Epithelial cell of esophagus (primary cell): ENCODE measurements at regions not wholly inside any gene's neighbourhood (a gene's known extent, or its start where the extent isn't known, plus 50 kb on each side); places are given as distances from the start of the nearest gene placed in this dataset.
A peak's percentile ranks its signal among the peaks of the same experiment; 100 is the strongest.

Source experiments
- DNase-seq: peaks from one replicate; pipeline ENCODE4 v3.0.0; 2010; ENCODE audit warnings: low read depth
- H3K4me3 ChIP-seq: 2 replicates; pipeline ENCODE4 v1.5.1; 2011; ENCODE audit warnings: mild to moderate bottlenecking, low read length, control low read depth
- CTCF ChIP-seq: IDR thresholded peaks from 2 replicates; pipeline ENCODE4 v1.5.1; 2011; ENCODE audit warnings: low read depth, mild to moderate bottlenecking, low read length, control low read depth, inconsistent platforms; ENCODE audit not compliant: insufficient read depth; ENCODE audit errors: missing control alignments

GRCh38 chr14:42782754-42783153 is 1176.1 kb downstream of the LRFN5 start:
- no peak for TF ChIP-seq CTCF
- no peak for DNase-seq
- no peak overlapping the region for H3K4me3 ChIP-seq

DNA sequence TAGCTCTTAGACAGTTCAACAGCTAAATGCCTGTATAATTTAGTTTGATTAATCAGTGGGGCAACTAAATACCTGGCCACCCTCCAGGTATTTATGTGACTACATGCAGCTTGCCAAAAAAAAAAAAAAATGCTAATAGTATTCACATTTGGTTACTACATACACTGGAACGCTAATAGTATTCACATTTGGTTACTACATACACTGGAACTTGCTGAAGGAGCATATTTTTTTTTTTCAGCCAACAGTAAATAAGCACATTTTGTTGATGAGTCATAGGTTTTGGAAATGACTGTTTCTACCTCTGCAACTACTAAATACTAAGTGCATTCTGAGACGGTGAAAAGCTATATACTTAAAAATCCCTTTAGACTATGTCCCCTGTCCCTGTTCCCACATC is 1172.3 kb downstream of the LRFN5 start:
- TF ChIP-seq CTCF: no peak
- peak; percentile 9 for DNase-seq
- H3K4me3 ChIP-seq: no peak overlapping the region

- no peak for DNase-seq
- no peak overlapping the region for H3K4me3 ChIP-seq
- no peak for TF ChIP-seq CTCF
Observed at GRCh38 chr14:42750771-42751170, 1144.1 kb downstream of the LRFN5 start.

DNA sequence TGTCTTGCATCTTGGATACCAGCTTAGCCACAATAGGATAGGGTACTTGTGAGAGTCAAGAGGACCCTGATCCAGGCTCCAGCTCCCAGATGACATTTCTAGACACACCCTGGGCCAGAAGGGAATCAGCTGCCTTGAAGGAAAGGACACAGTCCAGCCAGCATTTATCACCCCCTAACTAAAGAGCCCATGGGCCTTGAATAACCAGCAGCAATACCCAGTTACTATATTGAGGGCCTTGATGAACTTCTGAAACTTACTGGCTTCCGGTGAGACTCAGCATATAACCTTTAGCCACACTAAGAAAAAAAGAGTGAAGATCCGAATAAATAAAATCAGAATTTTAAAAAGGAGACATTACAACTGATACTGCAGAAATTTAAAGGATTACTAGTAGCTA is 1135.4 kb downstream of the LRFN5 start:
- TF ChIP-seq CTCF: no peak
- H3K4me3 ChIP-seq: no peak overlapping the region

DNA sequence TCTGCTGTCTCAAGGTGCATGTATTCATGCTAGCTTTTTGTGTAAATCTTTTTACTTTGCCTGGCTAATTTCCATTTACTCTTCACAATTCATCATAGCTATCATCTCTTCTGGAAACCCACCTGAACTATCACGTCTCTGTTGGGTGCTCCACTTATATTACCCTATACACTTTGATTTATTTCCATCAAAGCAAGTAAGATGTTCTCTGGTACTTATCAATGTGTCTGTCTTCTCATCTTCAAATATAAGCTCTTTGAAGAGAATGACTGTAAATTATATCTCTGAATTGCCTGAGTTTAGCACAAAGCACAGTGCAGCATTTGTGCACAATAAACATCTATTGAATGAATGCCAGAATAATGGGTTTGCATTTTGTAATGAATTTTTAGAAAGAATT is 1129.7 kb downstream of the LRFN5 start:
- TF ChIP-seq CTCF: no peak
- DNase-seq: no peak
- H3K4me3 ChIP-seq: no peak overlapping the region

More for the DNA sequence above, 1135.4 kb downstream of the LRFN5 start:
- DNase-seq: no peak

GRCh38 chr14:42734041-42734440 is 1127.4 kb downstream of the LRFN5 start:
- TF ChIP-seq CTCF: no peak
- DNase-seq: no peak
- H3K4me3 ChIP-seq: no peak overlapping the region

- TF ChIP-seq CTCF: no peak
- DNase-seq: no peak
- no peak overlapping the region for H3K4me3 ChIP-seq
Observed at GRCh38 chr14:42732005-42732404, 1125.3 kb downstream of the LRFN5 start.
